ENCODE measurements at regions not wholly inside any gene's neighbourhood (a gene's known extent, or its start where the extent isn't known, plus 50 kb on each side); places are given as distances from the start of the nearest gene placed in this dataset.

DNA sequence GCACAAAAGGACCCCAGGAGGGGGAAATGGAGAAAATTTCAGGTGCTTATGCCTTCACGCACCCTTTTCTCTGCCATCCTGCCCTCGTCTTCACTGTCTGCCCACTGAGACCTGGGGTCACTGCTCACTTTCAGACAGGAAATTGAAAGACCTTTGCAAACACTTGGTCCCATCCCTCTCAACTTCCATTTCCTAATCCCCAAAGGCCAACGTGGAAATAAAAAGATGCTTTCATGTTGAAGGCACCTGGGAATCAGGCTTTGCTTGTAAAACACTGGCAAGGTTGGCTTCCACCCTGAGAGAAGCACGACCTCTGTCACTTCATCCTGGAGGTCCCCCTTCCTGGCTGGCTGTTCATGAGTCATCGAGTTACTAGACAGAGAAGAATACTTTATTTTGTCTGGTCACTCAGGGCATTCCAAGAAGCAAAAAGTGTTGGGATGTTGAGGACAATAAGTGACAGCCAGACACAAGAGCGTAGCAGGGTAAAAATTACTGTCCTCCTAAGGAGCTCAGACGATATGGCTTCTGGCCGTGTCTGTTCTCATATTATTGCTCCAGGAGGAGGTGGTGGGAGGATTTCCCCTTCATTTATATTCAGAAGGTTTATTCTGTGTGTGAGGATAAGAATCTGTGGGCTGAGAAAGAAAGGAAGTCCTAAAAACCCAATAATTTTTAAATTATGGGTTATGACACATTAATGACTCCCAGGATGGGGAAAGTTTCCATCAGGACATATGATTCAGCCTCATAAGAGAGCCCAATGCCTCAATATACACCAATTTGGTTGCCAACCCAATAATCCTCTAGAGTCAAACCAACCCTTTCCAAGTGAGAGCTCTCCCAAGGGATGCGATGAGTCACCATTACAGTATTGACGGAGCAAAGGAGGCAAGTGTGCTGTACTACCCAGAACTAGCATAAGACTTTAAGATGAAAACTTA lies 409.0 kb downstream of the COG6 start:
- no peak for DNase-seq (ENCODE audit: low read depth in 3 of 3, low spot score in 2 of 3)

DNA sequence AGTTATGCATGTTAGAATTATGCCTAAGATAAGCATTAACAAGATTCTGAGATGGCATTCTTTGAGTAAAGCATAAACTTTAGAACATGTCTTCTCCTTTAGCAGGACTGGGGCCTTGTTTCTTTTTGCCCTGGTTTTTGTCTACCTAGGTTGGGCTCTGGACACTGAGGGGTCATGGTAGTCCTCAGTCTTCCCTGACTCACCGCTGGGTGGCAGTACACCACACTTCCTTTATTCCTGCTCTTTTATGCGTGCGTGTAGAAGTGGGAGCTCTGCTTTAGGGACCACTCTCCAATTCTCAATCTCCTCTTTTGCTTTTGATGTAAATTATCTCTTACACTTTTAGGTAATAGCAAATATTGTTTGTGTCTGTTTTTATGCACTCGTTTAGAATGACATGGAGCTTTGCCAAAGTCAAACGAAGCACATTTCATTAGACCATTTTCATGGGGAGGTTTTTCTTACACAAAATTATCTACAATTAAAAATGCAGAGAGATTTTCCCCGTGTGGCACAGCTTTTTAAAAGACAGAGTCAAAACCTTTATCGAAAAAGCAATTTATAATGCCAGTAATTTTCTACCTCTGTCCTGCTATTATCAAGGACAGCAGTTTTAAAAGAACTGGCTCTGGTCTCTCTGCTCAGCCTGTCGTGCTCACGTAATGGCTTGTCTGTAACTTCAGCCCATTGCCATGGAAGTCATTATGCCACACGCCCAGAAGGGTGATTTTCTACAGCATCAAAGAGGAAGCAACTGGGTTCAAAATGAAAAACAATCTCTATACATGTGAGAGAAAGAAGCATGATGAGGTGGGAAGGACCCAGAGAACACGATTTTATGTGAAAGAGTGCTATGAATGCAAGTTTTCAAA lies 413.9 kb downstream of the COG6 start:
- DNase-seq (ENCODE audit: low read depth in 3 of 3, low spot score in 2 of 3) = peak; percentile 47 to 53 (median 51)

DNA sequence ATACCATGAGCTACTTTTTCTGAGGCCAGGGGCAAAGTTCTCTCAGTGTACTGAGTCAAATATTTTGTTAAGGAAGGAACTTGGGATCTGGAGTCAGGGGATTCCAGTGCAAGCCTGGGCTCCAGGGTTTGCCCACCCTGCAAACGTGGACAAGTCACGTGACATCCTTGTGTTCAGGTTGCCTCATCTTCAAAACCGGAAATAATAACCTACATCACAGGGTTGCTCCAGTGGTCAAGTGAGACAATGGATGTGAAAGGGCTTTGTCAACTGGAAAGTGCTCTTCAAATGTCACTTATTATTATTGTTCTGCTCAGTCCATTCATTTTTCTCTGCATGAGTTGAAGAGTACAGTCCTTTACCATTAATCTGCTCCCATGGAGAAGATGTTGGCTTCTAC lies 414.9 kb downstream of the COG6 start:
- no peak for DNase-seq (ENCODE audit: low read depth in 3 of 3, low spot score in 2 of 3)

DNA sequence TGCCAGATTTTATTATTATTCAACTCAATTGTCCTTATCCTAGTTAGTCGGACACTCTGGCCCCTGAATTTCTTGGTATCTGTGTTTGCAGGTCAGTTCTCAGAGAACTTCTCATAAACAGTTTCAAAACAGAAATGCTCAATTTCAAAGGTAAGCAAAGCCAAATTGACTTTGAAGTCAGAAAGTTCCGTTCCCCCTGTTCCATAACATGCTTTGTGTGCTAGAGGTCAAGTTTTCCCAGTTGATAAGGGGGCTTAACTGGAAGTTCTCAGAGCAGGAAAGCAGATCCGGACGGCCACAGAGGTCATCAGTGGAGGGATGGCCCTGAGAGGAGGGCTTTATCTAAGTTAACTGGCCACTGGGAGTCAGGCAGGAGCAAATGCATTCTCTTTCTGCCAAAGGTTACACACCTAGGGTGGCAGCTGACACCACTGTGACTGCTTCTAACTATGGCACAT lies 417.2 kb downstream of the COG6 start:
- no peak for DNase-seq (ENCODE audit: low read depth in 3 of 3, low spot score in 2 of 3)

DNA sequence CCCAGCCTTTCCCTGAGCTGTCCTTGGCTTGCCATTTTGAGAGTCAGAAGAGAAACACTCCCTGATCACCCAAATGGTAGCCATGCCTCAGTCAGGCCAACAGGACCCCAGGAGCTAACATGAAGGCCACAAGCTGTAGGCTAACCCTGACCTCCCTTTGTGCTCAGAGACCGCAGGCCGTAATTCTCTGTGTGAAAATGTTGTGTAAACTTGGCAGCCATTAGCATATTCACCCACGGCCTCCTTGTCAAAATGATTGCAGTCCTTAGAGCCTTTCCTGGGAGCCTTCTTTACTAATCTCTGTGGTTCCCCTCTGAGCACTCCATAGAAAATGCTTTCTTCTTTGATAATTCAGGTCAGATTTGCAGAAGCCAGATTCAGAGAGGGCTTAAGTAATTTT lies 418.9 kb downstream of the COG6 start:
- no peak for DNase-seq (ENCODE audit: low read depth in 3 of 3, low spot score in 2 of 3)

DNA sequence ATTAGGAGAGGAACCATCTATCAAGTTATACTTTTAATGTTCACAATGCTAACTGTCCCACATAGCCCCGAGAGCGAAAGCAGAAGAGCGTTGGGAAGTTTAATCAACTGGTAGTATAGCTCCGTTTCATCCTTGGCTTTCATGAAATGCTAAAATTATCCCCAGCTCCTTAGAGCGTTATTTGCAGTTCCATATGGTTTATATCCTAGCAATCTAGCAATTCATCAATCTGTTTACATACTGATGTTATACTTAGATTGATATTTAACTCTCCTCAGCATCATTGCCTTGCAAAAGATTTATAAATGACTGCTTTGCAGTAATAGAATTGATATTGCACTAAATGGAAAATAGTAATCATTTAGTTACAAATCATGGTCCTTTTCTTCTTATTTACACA lies 419.8 kb downstream of the COG6 start:
- DNase-seq (ENCODE audit: low read depth in 3 of 3, low spot score in 2 of 3) = no peak

DNA sequence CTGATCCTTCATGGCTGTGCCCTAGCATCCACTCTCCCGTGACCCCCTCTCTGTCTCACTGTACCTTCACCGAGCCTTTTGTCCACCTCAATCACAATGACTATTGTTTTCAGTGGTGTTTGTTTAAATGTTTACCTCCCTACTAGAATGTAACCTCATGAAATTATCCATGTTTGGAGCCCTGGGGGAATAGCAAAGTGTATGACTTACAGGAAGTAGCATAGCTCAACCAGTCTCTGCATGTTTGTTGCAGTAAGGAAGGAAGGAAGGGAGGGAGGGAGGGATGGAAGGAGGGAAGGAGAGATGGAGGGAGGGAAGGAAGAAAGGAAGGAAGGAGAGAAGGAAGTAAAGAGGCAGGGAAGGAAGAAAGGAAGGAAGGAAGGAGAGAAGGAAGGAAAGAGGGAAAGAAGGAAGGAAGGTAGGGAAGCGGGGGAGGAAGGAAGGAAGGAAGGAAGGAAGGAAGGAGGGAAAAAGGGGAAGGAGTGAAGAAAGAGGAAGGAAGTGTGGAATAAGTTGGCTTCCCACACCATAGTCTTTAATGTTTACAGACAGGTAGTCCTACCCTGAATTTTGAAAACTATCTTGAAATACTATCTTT lies 421.4 kb downstream of the COG6 start:
- no peak for DNase-seq (ENCODE audit: low read depth in 3 of 3, low spot score in 2 of 3)

DNA sequence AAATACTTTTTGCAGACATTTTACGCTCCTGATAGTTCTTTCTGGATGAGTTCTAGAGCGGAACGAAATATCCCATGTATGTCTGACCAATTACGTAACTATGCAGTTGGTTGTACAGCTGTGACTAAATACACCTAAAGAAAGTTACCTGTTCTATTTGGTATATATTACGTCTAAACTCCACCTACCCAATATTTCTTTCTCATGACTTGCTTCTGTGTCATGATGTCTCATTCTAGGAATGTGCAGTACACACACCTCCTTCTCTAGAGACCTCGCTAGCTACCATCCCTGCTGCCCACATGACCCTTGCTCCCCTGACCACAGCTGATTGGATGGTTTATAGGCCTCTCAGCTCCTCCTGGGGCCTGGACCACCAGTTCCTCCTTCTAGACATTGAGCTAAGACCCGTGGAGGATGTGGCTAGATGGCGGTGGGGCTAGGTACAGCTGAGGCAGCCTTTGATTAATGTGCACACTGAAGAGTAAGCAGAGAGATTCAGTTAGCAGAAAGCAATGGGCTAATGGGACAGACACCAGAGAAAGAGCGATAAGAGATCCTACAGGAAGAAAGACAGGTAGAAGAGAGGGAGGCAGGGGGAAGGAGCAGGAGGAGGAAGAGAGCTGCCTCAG lies 422.1 kb downstream of the COG6 start:
- no peak for DNase-seq (ENCODE audit: low read depth in 3 of 3, low spot score in 2 of 3)

DNA sequence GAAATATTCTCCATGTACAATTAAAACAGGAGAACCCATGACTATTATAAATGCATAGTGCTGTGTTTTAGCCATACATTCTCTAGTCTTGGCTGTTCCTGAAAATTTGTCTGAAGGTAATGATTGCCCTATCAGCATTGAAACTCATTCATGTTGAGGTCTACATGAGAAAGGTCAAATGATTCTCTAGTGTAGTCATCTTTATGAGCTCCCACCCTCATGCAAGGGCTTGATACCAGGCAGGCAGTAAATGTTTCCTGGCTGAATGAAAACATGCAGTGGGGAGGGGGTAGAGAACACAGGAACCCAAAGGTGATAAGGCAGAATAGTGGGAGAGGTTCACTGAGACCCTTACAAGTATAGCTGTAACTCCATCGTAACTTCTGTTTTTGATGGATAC lies 424.3 kb downstream of the COG6 start:
- no peak for DNase-seq (ENCODE audit: low read depth in 3 of 3, low spot score in 2 of 3)

DNA sequence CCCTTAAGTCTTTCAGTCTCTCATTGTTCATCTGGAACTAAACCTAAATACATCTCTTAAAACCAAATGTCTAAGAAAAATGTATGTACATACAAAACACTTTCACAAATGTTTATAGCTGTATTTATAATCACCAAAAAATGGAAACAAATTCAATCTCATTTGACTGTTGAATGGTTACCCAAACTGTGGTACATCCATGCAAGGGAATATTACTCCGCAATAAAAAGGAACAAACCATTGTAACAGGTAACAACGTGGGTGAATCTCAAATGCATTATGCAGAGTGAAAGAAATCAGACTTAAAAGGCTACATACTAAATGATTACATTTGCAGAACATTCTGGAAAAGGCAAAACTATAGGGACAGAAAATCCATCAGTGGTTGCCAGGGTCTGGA lies 425.2 kb downstream of the COG6 start:
- no peak for DNase-seq (ENCODE audit: low read depth in 3 of 3, low spot score in 2 of 3)

DNA sequence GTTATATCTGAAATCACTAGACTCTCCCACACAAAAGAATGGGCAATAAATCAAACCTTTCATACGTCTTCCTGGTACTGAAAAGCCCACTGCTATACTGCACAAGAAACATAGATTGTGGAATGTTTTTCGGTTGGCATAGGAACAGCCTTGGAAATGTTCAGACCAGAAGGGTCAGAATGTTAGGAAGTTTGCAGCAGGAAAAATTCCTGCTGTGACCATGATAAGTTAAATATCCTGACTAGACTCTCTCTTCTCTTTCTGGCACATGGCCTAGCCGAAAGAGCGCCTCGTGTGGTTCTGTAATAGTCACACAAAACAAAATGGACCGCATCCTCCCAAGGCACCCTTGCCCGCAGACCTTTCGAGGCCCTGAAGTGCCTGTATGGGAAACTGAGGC lies 427.2 kb downstream of the COG6 start:
- DNase-seq (ENCODE audit: low read depth in 3 of 3, low spot score in 2 of 3) = peak in 1 of 3 donors; percentile 32

DNA sequence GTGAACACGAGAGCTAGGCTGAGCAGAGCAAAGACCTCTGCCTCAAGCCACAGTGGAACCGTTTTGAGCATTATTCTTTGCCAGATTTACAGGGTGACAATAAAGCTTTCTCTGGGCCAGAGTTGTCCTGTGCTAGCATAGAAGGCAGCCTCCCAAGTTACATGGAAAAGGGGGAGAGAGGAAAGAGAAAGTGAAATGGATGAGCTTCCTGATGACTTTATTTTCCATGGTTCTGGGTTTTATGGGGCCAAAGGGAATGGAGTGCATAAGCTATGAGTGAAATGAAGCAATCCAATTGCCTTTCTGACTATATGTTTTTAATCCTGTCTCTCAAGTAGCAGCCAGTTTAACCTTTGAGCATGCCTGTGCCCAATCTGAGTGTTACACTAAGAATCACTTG lies 428.4 kb downstream of the COG6 start:
- DNase-seq (ENCODE audit: low read depth in 3 of 3, low spot score in 2 of 3) = no peak

DNA sequence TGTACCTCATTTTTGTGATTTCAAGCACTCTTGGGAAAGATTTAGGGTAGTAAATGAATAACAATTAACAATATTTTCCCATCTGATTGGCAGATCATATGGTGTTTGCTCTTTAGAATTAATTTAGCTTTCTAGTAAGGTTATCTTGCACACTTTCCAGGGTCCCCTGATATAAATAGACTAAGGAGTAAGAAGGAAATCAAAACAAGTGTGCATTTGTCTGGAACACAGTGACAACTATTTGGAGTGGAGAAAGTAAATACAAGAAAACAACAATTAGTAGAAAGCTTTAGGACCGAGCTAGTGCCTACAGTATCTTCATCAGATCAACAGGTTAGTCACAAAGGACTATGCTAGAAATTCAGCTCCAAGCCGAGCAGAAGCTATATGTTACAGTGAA lies 429.5 kb downstream of the COG6 start:
- DNase-seq (ENCODE audit: low read depth in 3 of 3, low spot score in 2 of 3) = no peak

DNA sequence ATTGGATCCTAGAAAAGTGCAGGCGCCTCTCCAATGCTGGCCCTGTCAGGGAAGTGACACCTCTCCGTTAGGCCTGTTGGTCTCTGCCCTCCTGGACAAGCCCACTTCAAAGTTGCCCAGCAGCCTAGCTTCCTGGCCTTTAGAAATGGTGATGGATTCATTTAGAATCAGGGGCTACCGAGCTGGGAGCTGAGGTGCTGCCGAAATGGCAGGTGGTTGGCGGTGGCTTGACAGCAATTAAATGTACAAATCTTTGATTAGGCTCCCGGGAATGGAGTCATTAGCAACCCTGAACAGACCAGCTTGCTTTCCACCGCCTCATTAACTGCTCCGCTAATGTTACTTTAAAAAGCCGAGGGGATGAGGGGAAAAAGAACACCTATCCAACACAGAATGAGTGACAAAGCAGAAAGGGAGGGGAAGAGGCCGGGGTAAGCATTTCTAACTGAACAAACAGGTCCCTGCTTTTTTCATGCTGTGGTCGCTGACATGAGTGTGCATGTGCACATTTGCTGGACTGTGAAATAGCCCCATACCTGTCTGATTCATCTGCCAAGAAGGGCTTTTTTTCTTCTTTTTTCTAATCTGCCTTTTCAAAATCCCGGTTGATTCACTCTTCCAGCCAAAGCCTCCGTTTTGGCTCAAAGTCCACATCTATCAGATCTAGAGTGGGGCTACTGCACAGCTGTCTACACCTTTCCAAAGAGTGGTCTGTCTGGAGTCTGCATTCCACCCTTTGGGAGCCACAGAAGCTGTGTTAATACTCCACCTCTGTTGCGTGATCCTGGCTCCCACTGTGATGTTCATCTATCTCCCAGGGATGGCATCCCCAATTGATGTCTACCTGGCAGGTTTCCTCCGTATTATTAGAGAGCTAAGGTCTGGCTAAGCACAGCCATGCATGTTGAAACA lies 431.9 kb downstream of the COG6 start:
- peak in 1 of 3 donors; percentile 27 for DNase-seq (ENCODE audit: low read depth in 3 of 3, low spot score in 2 of 3)

DNA sequence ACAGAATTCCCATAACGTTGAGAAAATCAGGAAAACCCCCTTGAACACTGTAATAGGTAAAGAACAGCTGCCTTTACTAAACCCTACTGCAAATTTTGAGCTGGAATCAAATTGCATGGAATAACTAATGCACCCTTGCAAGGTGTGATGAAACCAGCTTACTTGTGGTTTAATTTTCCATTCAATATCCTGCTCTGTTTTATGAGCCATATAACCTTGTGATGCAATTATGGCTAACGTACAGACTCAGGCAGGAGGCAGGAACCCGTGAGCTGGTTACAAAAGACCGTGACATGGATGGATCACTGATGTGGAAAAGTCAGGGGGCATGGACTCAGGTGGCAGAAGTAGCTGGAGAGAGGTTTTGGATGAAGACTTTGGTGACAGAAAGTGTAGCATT lies 438.6 kb downstream of the COG6 start:
- peak in 1 of 3 donors; percentile 29 for DNase-seq (ENCODE audit: low read depth in 3 of 3, low spot score in 2 of 3)

DNA sequence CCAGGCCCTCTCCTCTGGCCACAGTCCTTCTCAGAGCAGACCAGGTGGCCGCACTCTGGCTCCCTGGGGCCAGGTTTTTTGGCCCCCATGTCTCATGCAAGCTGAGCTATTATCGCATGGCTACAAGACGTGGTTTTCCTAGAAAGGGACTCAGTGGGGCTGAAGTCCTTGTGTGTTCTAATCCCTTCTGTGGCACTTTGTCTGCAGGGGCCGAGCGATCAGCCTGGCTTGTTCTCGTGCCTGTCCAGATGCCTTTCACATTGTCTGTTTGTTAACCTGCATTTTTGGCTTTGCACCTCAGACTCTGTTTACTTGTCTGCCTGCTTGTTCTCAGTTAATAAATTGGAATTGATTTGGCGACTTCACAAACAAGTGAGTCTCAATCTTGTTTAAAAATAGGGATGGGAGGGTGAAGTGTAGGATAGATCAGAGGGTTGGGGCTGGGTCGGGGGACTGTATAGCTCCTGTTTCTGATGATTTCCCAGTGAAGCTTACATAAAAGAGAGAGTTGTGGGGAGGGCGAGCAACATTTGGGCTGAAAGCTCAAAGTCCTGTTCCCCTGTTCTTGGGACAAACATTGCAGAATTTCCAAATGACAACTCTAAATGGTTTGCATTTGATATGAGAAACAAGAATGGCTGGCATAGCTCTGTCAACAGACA lies 440.4 kb downstream of the COG6 start:
- no peak for DNase-seq (ENCODE audit: low read depth in 3 of 3, low spot score in 2 of 3)

DNA sequence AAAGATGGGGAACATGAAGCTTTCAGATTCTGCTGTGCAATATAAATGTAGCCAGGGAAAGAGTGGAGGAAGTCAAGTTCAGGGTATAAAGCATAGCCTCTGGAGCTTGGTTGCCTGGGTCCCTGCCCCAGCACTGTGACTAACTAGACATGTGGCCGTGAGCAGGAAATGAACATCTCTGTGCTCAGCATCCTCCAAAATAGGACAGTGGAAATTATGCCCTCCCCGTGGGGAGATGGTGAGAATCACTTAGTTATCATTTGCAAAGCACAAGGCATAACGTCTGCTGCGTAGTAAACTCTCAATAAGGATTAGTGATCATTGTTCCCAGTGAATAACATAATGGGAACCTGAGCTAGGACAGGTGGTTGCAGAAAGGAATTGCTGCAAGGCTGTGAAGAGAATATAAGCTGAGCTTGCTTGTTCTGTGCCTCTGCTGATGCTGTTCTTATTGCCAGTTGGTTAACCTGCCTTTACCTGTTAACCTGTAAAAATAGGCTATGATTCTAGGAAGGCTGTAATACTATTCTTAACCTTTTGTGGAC lies 441.0 kb downstream of the COG6 start:
- DNase-seq (ENCODE audit: low read depth in 3 of 3, low spot score in 2 of 3) = no peak

DNA sequence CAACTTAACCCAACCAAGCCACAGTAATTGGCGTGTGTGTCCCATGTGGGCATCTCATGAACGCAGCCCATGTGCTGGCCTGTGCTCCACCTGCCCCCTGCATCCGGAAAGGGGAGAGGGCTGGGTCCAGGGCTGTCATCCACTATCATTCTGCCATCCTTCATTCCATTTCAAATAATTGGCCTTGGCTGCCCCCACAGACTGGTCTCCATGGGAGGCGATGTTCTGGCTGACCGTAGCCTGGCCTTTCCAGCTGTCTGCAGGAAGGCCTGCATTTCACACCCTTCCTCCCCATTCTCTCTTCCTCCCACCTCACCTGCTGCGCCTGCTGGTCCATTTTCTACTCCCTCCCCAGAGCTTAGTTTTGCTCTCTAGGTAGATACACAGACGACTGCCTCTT lies 442.8 kb downstream of the COG6 start:
- no peak for DNase-seq (ENCODE audit: low read depth in 3 of 3, low spot score in 2 of 3)
